Activated CD8-positive, alpha-beta memory T cell treated with anti-CD3 and anti-CD28 coated beads for 48 hours (primary cell): ENCODE measurements at regions not wholly inside any gene's neighbourhood (a gene's known extent, or its start where the extent isn't known, plus 50 kb on each side); places are given as distances from the start of the nearest gene placed in this dataset.
A peak's percentile ranks its signal among the peaks of the same experiment; 100 is the strongest.

Experiments
- DNase-seq, 3 experiments: peaks; one replicate each; pipeline ENCODE4 v3.0.0-alpha.2; 2020; ENCODE audit warnings: low read depth in 2 of 3, low spot score in 2 of 3

DNA sequence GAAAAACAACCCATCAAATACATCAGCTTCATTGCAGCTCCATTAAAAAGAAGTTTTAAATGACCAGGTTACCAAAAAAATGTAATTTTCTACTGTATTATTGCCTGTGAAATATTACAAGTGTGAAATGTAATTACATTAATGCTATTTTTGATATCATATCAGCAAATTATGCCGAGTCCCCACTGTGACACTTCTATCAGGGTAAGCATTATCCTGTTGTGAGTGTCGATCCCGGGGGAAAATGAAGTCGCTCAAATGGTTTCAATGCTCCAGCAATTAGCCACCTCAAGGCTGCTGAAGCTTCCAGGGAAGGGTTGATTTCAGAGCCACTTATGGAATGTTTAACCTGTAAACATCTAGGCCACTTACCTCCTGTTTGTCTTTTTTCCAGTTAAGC, 70.4 kb downstream of the RCN1 start:
- DNase-seq: no peak

DNA sequence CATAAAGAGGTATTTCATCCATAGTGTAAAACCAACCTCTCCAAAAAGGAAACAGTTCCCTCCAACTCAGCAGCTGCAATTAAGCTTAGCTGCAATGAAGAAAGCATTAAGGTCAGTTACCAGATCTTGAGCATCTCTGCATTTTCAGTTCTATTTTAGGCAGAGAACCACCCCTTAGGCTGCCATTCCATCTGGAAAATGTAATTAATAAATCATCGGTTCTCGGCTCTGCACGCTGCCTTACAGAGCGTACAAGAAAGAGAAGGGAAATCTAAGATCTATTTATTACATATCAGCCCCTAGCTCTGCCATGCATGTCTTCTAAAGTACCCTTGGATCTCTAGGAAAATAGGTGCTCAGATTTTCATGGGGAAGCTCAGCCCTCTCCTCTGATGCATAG, 71.5 kb downstream of the RCN1 start:
- no peak for DNase-seq

DNA sequence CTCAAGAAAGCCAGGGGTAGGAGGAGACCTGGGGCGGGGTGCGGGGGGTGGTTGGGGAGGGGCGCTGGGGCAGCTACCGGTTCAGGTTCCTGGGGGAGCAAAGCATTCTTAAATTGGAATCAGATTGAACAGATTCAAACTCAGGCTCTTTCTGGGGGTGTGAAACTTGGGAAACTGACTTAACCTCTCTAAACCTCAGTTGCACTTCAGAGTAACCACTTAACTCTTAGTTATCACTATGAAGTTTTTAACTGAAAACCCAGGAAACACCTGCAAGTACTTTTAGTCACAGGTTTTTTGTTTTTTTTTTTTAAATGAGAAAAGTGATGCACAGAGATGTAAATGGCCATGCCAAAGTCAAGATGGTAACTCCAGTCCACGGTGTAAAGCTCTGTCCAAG, 72.0 kb downstream of the RCN1 start:
- DNase-seq: no peak

DNA sequence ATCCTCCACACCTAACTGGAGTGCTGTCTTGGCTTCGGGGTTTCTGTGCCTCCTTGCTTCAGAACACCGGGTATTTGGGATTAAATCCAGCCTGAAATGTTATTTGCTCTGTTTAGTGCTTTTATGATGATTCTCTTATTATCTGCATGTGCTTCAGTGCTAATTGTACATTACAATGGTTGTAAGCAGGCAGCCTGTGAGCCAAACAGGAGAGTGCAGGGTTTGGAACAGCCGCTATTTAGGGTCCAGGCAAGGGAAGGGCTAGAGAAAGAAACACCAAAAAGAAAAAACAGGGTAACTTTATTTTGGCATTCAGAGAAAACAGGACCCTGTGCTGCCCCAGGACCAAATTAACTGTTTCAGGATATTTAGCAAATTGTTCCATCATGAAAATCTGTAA, 72.7 kb downstream of the RCN1 start:
- DNase-seq: no peak

DNA sequence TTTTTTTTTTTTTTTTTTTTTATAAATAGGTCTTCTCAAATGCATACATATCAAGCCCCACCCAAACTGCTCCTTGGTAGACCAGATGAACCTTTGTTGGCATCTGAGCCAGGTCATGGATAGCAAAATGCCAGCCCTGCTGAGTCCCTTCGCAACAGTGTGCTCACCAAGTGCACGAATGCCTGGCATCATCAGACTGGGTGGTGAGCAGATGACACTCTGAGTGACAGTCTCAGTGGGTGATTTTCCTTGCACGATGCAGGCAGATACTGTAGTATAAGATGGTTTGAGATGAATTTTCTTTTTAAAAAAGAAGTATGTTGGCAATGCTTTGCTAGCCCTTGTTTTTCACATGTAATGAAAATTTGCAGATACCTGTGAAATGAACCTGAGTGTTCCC, 74.0 kb downstream of the RCN1 start:
- no peak for DNase-seq

DNA sequence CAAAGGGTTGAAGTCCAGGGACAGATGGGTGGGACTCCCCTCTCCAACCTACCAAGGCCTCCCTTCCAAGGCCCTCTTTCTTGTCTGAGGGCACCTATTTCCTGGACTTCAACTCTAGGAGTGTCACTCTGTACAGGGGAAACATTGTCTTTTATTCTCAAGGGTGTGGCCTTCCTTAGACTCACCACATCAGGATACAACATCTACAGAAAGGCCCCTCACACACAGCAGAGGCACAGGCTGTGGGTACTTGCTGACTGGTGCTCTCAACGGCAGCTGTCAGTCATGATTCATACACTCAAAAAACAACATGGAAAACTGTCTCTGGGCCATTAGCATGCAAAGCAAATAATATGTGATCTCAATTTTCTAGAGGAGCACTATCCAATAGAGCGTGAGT, 78.0 kb downstream of the RCN1 start:
- no peak for DNase-seq

DNA sequence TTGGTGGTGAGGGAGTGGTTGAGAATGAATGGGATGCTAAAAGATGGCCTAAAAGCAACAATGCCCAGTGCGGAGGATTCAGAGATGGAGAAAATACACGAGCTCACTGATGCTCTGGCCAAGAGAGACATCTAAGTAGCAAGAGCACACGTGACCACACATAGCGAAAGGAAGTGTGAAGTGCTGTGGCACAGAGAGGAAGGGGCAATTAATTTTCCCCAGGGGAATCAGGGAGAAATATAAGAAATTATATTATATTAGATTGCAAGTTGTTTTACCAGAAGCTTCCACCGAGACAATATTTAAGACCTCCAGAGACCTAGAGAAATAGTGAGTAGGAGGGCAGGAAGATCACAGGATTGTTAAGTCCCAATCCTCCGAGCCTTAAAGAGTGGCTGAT, 80.6 kb downstream of the RCN1 start:
- DNase-seq: no peak

DNA sequence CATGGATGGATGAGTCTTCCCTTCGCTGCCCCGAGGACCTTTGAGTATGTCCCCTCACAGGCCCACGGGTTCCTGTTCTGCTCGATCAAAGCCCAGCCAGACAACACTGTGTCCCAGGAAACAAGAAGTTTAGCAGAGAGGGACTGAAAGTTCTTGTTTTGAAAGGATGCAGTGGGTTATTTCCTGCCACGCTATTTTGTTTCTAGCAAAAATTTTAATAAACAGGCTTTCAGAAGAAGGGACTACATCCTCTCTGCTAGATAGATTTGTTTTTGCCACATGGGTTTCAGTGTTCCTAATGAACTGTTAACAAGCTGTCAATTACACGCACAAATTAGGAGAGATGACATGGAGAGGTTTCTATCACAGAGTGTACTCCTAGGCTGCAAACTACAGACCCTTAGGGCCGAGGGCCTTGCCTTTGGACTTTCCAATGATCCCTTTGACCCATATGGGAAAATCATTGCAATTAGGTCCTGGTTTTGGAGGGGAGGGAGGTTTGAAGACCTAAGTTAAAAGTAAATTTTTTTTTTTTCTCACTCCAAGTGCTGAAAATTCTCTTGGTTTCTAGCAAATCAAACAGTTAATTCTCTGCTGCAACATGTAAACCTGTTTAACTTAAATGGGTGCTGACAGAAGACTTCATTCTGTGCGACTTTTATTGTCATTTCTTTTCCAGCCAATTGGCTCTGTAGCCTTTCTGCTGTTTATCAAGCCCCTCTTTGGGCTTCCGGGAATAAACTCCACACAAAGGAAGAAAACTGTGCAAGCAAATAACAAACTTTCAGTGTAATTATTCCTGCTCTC, 81.4 kb downstream of the RCN1 start:
- DNase-seq: no peak

DNA sequence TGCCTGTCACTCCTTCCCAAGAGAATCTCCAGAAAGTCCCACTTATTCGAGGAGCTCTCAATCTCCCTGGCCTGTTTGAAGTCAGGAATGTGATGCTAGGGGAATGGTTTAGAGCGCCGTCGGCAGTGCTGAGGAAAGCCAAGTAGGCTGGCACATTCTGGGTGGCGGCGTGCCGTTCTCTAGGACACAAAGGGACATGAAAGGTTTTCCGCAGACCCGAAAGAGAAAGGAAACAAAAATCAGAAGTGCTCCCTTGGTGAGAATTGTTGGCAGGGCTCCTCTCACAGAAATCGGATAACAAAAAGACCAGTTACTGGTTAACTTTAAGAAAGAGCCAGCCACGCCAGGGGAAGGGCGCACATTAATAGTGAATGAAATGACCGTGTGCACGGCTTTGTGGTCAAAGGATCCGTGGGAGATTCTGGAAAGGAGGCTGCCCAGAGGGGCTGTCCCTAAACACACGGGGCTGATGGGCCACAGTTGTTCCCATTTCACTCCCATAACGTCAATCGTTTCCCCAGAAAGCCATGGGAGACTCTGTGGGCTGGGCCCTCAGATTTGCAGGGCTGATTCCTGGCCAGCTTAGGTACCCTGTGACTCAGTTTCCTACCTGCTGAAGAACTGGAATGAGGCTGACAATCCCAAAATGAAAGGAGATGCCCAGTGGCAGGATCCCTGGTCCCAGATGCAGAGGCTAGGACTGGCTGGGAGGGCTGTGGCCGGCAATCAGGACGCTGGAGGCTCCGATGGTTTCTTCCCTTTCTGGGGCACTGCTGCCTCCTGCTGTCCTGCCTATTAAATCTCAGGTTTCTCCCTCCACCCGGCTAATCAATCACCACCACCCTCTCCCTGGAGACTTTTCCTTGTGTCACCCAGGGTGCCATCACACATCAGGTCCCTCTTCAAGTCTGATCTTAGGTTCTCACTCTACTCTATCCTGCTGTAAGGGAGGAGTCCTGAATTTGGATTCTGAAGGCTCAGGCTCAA, 82.3 kb downstream of the RCN1 start:
- DNase-seq: no peak

DNA sequence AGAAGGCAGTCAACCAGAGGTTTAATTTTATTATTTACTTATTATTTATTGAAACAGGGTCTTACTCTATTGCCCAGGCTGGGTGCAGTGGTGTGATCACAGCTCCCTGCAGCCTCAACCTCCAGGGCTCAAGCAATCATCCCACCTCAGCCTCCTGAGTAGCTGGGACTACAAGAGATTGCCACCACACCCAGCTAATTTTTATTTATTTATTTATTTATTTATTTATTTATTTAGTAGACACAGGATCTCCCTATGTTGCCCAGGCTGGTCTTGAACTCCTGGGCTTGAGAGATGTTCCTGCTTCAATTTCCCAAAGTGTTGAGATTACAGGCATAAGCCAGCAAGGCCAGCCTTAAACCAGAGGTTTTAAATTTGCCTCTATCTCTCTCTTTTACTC, 83.1 kb downstream of the RCN1 start:
- DNase-seq: no peak

DNA sequence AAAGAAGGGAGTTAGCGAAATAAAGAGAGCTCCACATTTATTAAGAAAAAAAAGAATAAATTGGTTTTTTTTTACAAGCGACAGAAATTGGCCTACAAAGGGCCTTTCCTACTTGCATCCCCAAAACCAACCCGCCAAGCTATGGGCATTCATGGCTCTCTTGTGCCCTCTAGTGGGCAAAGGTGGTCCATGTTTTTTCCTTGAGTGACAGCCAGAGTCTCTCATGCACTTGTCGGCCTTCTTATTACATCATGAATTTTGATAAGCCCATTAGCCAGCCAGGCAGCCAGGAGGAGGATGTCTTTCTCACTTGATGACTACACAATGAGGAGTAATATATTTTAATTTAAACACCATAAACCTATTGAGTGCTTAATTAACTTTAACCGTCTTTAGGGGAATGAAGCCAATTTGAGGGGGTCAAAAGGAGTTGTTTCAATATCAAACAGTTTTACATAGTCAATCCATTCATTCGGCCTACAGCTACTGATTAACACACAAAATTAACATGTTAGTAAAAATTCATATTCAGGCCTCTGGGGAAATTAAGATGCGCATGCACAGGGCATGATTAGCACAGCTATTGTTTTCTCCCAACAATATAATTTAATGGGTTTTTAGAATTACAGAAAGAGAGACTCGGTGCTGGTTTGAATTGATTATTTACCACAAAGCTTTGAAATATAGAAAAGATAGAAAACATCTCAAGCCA, 85.5 kb downstream of the RCN1 start:
- peak; percentile 46 to 75 (median 46) for DNase-seq

DNA sequence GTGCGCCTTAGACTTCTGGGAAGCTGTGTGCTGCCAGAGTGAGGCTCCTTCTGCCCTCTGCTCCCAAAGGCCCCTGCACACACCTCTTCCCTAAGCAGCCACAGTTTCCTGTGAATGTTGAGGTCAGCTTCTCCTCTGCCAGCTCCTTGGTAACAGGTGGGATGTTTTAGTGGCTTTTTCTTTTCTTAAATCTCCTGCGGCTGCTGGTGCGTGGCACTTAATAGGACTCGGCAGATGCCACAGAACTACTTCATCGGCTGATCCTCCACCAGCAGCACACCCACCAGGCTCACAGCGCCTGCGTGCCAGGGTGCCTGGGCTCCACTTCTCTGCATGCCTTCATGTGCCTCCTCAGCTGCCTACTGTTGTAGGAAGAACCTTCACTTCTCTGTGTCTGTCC, 87.8 kb downstream of the RCN1 start:
- no peak for DNase-seq

DNA sequence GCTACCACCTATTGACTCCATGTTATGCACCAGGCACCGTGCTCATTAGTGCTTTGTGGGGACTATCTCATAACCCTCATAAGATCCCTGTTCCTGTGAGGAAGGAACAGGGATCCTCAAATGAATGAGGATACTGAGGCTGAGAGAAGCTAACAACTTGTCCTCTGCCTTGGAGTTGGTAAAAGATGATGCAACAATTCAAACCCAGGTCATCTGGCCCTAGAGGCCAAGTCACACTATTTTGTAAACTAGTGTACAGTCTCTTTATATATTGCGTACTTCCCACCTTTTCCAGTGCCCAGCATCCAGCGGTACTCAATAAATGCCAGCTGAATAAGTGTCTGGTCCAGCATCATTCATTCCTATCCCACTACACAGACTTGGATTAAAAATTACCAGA, 92.6 kb downstream of the RCN1 start:
- no peak for DNase-seq

DNA sequence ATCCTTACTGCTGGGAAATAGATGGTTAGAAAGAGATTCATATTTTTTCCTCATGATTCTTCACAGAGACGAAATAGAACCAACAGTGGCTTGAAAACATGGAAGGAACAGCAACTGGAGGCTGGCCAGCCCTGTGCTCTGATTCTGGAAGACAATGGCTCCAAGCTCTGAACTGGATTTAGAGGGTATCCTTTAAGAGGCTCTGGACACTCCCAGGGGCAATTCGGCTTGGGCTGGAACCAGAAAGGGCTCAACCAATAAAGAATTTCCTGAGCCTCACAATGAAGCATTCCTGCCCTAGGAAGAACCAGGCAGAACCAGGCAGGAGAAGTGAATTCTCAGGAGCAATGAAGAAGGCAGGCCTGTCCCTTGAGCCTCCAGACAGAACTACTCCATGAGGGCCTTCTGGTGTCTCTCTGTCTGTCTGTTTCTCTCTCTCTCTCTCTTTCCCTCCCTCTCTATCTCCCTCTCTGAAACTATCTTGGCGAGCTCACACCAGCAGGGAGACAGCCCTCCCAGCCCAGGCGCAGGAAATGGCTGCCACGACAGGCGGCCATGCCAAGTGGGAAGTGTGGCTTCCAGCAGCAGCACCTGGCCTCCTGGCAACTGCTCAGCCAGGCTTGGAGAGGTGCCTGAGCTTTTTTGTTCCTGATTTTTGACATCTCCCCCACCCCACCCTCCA, 93.3 kb downstream of the RCN1 start:
- DNase-seq: no peak

DNA sequence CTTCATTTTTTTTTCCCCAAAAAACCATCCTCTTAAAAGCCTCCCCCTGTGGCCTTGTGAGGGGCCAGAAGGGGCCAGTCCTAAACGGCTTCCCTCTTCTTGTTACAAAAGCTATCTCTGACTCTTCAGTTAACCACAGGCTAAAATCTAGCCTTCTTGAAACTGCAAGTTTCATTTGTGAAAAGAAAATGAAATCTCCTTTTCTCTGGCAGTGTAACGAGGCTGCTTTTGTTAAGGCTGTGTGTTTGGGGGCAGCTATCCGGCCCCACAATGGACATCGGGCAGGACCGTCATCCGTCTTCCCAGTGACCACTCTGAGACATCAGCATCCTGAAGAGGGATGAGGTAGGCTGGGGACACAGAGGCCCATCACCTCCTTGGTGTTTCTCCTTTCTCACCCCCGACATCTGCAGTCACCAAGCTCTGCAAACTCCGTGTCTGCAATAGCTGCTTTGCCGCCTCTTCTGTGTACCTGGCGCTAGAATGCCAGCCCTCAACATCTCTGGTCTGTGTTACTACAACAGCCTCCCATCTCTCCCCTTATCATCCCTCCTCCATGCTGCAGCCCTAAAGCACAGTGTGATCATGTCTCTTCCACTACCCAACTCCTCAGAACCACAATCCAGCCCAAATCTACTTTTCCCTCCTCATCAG, 94.0 kb downstream of the RCN1 start:
- DNase-seq: no peak

DNA sequence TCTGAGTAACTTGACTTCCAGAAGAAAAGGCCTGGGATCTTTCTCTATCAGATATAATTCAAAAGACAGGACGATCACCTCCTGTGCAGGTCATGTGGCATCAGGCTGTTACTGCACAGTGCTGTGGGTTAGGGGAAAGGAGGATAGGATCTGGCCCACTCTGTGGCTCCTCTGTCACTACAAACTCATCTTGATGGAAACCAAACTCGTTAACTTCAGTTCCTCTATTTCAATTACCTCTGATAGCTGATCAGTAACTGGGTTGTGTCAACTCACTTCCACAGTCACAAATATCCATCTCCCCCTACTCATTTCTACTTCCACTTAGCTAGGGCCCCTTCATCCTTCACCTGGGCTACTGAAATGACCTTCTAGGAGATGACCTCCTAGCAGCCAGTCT, 95.2 kb downstream of the RCN1 start:
- no peak for DNase-seq

DNA sequence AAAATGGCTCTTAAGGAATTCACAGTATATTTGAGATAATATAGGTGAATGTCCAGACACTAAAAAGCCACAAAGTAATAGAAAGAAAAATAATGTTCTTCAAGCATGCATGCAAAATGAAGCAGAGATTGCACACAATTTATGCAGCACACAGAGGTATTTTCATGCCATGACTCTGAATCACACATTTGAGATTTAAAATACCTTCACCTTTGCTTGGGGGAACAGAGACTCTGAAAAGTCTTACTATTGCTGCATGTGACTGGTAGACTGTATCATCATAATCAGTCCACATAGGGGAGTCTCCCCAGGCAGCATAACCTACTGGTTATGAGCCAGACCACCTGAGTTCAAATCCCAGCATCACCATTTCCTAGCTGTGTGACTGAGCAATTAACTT, 96.2 kb downstream of the RCN1 start:
- DNase-seq: no peak

DNA sequence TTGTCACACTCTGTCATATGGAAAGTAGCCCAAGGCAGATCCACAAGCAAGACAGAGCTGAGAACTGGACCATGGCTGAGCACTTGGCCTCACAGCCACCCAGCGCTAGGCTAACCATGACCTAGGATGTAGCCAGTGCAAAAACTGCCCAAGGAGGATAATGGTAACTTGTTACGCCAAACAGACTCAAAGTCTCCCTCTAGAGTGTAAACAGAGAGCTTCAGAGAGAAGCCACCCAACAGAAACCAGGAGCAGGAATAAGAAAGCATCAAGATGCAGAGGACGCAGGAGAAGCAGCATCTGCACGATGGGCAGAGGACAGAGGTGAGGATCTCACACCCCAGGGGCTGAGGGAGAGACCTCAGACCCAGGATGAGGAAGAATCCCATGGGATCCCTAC, 97.9 kb downstream of the RCN1 start:
- DNase-seq: no peak

DNA sequence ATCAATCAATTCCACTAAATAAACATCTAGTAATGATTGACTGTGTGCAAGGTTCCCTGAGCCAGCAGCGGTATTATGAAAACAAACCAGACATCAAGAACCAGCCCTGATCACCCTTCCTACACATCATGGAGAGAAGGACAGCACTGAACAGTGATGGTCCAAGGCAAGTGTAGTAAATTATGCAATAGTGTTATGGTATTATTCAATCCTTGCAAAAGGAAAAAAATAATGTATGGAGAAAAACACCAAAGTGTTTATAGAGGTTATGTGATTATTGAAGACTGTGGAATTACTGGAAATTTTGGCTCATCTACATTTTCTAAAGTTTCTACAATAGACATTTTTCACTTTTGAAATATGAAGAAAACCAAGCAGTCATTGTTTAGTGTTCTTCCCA, 105.3 kb downstream of the RCN1 start:
- DNase-seq: no peak

DNA sequence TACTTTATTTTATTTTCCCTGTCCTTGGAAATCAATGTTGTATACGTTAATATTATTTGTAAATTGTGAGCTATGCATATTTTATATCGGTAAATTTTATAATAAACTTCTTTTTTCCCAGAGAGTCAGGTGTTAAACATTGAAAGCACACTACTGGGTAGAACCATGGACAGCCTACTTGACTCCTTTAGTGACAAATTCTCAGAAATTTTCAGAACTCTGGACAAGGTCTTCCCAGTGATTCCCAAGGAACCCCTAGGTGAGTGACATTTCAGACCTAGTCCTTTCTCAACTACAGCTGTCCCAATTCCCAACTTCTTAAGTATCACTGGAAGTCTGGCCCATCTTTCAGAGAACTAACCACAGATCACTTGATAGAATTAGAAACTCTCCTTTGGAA, 107.2 kb downstream of the RCN1 start:
- DNase-seq: no peak
